ENCODE measurements at regions not wholly inside any gene's neighbourhood (a gene's known extent, or its start where the extent isn't known, plus 50 kb on each side); places are given as distances from the start of the nearest gene placed in this dataset.

DNA sequence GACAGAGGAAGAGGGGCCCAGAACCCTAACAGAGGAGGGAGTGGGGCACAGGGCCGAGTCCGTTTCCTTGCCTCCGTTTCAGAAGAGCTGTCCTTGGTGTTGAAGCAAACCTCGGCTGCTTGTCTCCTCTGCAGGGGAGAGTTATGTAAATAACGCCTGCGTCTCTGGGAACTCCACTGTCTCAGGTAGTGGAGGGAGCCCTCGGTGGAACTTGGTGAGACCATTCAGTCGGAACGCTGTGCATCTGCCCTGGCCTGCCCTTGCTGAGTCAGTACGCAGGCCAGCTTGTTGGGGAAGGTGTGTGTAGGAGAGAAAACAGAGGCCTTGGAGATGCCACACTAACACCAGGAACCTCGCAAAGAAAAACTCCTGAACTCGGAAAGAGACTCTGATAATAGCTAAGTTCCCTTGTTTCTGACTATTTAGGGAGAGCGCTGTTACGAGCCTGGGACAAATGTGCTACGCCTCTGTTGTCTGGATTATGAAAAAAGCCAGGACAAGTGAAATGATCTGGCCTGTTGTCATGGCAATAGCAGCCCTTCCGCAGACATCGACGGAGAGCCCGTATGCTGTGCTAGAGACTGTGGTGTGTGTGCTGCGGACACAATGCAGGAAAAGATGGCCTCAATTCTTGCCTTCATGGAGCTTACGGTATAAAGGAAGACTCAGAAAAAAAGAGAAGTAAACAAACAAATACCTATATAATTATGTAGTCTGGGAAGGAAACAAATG, 94.6 kb upstream of the AKT3 start:
- DNase-seq (ENCODE audit: low read depth in 2 of 2) = no peak

- no peak for DNase-seq (ENCODE audit: low read depth in 2 of 2)
Measured at GRCh38 chr1:243943671-243944428, 93.8 kb upstream of the AKT3 start.

GRCh38 chr1:243942196-243943150, 92.4 kb upstream of the AKT3 start:
- DNase-seq (ENCODE audit: low read depth in 2 of 2) = no peak

GRCh38 chr1:243940451-243940850, 90.4 kb upstream of the AKT3 start:
- no peak for DNase-seq (ENCODE audit: low read depth in 2 of 2)

GRCh38 chr1:243939167-243939848, 89.3 kb upstream of the AKT3 start:
- DNase-seq (ENCODE audit: low read depth in 2 of 2) = no peak

DNA sequence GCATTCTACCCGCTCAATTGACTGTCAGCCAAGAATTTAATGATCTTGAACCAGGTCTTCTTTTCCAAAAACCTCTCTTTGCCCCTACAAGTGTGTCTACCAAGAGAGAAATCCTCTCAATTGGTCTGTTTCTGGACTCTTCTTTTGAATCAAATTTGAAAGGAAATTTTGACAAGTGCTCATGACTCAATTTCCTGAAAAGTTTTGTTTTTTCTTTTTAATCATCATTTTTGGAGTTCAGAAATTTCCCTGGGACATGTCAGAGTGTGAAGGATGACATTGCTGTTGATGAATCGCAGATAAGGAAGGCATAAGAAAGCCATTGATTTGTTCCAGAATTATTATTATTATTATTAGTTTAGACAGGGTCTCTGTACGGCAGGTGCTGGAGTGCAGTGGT, 88.2 kb upstream of the AKT3 start:
- DNase-seq (ENCODE audit: low read depth in 2 of 2) = no peak

GRCh38 chr1:243933495-243933894, 83.5 kb upstream of the AKT3 start:
- DNase-seq (ENCODE audit: low read depth in 2 of 2) = no peak

DNA sequence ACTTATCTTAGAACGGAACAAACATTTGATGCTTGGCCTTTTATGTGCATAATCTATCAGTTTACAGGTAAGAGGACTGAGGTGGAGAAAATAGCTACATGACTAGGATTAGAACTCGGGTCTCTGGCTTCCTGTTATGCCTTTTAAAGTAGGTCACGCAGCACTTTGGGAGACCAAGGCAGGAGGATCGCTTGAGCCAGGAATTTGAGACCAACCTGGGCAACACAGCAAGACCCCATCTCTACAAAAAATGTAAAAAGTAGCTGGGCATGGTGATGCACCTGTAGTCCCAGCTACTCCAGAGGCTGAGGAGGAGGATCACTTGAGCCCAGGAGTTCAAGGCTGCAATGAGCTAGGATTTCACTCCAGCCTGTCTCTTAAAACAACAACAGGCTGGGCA, 81.9 kb upstream of the AKT3 start:
- DNase-seq (ENCODE audit: low read depth in 2 of 2) = no peak

- no peak for DNase-seq (ENCODE audit: low read depth in 2 of 2)
Measured at GRCh38 chr1:243930822-243931671, 81.0 kb upstream of the AKT3 start.

DNA sequence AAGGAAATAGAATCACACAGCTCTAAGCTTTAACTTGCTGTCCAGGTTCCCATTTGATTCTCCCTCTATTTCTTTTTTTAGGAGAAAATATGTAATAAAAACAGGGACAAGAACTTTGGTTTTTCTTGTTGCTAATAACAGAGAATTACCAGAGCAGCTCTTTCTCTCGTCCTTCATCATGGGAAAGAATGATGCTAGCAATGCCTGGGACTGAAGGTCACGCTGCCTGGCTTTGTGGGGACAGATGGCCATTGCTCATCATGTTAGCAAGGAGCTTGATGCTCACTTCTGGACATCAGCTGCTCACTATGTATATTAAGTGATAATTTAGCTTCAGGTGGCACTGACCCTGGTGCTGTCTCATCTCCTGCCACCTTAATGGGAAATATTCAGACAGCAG, 77.3 kb upstream of the AKT3 start:
- no peak for DNase-seq (ENCODE audit: low read depth in 2 of 2)

- no peak for DNase-seq (ENCODE audit: low read depth in 2 of 2)
Measured at GRCh38 chr1:243926803-243927245, 76.8 kb upstream of the AKT3 start.

- no peak for DNase-seq (ENCODE audit: low read depth in 2 of 2)
Measured at GRCh38 chr1:243926299-243926698, 76.3 kb upstream of the AKT3 start.

GRCh38 chr1:243924588-243925349, 74.7 kb upstream of the AKT3 start:
- DNase-seq (ENCODE audit: low read depth in 2 of 2) = no peak

DNA sequence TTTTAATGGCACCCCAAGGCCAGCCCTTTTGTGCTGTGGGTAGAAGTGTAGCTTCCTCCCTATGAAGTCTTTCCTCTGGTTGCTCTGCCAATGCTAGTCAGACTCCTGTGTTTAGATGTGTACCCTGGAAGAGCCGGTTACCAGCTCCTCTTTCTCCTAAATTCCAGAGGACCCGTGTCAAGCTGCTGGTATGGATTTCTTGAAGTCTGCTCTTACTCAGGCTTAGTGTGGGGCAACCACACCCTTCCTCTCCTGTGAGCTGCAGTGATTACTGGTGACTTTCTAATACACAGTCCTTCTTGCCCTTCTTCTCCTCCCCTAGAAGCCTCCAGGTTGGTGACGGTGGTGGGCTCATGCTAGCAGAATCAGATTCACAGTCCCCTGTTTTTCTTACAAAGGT, 74.1 kb upstream of the AKT3 start:
- DNase-seq (ENCODE audit: low read depth in 2 of 2) = no peak

GRCh38 chr1:243923292-243924171, 73.5 kb upstream of the AKT3 start:
- no peak for DNase-seq (ENCODE audit: low read depth in 2 of 2)

GRCh38 chr1:243921111-243921510, 71.1 kb upstream of the AKT3 start:
- no peak for DNase-seq (ENCODE audit: low read depth in 2 of 2)

GRCh38 chr1:243917863-243918565, 68.0 kb upstream of the AKT3 start:
- no peak for DNase-seq (ENCODE audit: low read depth in 2 of 2)

GRCh38 chr1:243917177-243917862, 67.3 kb upstream of the AKT3 start:
- DNase-seq (ENCODE audit: low read depth in 2 of 2) = no peak
